DOHH2 (cell line): ENCODE measurements at regions not wholly inside any gene's neighbourhood (a gene's known extent, or its start where the extent isn't known, plus 50 kb on each side); places are given as distances from the start of the nearest gene placed in this dataset.

Experiments used
- H3F3A ChIP-seq: fragments of 200-600 bp; sonication (generic), shearing (Covaris generic); 2 replicates; pipeline ENCODE4 v1.6.0; 2016; ENCODE audit warnings: antibody characterized with exemption, mild to moderate bottlenecking; ENCODE audit not compliant: control insufficient read depth, insufficient read depth
- H3K27ac ChIP-seq: fragments of 200-600 bp; sonication (generic); 2 replicates; pipeline ENCODE4 v1.5.1; 2014; ENCODE audit warnings: low read depth, mild to moderate bottlenecking, low read length, moderate library complexity
- H3K27me3 ChIP-seq: fragments of 200-600 bp; sonication (generic); 2 replicates; pipeline ENCODE4 v1.6.1; 2014; ENCODE audit warnings: mild to moderate bottlenecking, low read length, mixed read lengths; ENCODE audit not compliant: control insufficient read depth
- H3K36me3 ChIP-seq: fragments of 200-600 bp; sonication (generic); 2 replicates; pipeline ENCODE4 v1.6.1; 2014; ENCODE audit warnings: mild to moderate bottlenecking, low read length, moderate library complexity, mixed read lengths; ENCODE audit not compliant: control insufficient read depth
- H3K4me1 ChIP-seq: fragments of 200-600 bp; sonication (generic); 2 replicates; pipeline ENCODE4 v1.6.1; 2014; ENCODE audit warnings: mild to moderate bottlenecking, low read length, mixed read lengths; ENCODE audit not compliant: control insufficient read depth
- H3K4me2 ChIP-seq: fragments of 200-600 bp; sonication (generic); 2 replicates; pipeline ENCODE4 v1.6.0; 2014; ENCODE audit warnings: mild to moderate bottlenecking, low read length, moderate library complexity
- H3K4me3 ChIP-seq: fragments of 200-600 bp; sonication (generic); 2 replicates; pipeline ENCODE4 v1.5.1; 2014; ENCODE audit warnings: mild to moderate bottlenecking, low read length, mixed read lengths
- H3K79me2 ChIP-seq: fragments of 200-600 bp; sonication (generic); 2 replicates; pipeline ENCODE4 v1.6.1; 2014; ENCODE audit warnings: mild to moderate bottlenecking, low read length, mixed read lengths; ENCODE audit not compliant: control insufficient read depth
- H3K9me2 ChIP-seq: fragments of 200-600 bp; sonication (generic); replicated peaks from 2 replicates; pipeline ENCODE4 v1.6.1; 2014; ENCODE audit warnings: mild to moderate bottlenecking, low read length, mixed read lengths; ENCODE audit not compliant: control insufficient read depth
- H3K9me3 ChIP-seq: fragments of 200-600 bp; sonication (generic); 2 replicates; pipeline ENCODE4 v1.6.1; 2014; ENCODE audit warnings: antibody characterized with exemption, low read length, mixed read lengths; ENCODE audit not compliant: control insufficient read depth, insufficient read depth
- H4K20me1 ChIP-seq: fragments of 200-600 bp; sonication (generic); 2 replicates; pipeline ENCODE4 v1.6.0; 2014; ENCODE audit warnings: low read depth, mild to moderate bottlenecking, antibody characterized with exemption, low read length, moderate library complexity; ENCODE audit not compliant: control insufficient read depth, insufficient read depth
- CTCF ChIP-seq: fragments of 200-600 bp; sonication (generic); IDR thresholded peaks from one replicate; pipeline ENCODE4 v1.5.1; 2014; ENCODE audit warnings: antibody characterized with exemption, mild to moderate bottlenecking, low read depth, low read length; ENCODE audit not compliant: poor library complexity, severe bottlenecking
- EZH2phosphoT487 ChIP-seq: fragments of 200-600 bp; sonication (generic); IDR thresholded peaks from 2 replicates; pipeline ENCODE4 v1.6.1; 2017; ENCODE audit warnings: borderline replicate concordance, mild to moderate bottlenecking, antibody characterized with exemption, low read length, moderate library complexity, mixed read lengths

- TF ChIP-seq EZH2phosphoT487 (no peak), CTCF (no peak)
- H3K27me3 ChIP-seq: no peaks in the 10 kb centered on the region
- H3K79me2 ChIP-seq: no peaks in the 10 kb centered on the region
- no peaks in the 10 kb centered on the region for H3F3A ChIP-seq
- no peak overlapping the region for H3K27ac ChIP-seq
- H3K4me2 ChIP-seq: no peak overlapping the region
- no peaks in the 10 kb centered on the region for H3K9me3 ChIP-seq
- H3K9me2 ChIP-seq: no peaks in the 10 kb centered on the region
- no peaks in the 10 kb centered on the region for H4K20me1 ChIP-seq
- no peak overlapping the region for H3K4me3 ChIP-seq
- H3K36me3 ChIP-seq: no peaks in the 10 kb centered on the region
- no peaks in the 10 kb centered on the region for H3K4me1 ChIP-seq
Measured at GRCh38 chr18:1481577-1481976, 576.9 kb downstream of the ADCYAP1 start.

GRCh38 chr18:1483385-1483784 lies 578.7 kb downstream of the ADCYAP1 start:
- H3K27ac ChIP-seq: no peak overlapping the region
- no peak overlapping the region for H3K4me3 ChIP-seq
- H3K9me3 ChIP-seq: no peaks in the 10 kb centered on the region
- H3K9me2 ChIP-seq: no peaks in the 10 kb centered on the region
- H4K20me1 ChIP-seq: no peaks in the 10 kb centered on the region
- no peaks in the 10 kb centered on the region for H3K36me3 ChIP-seq
- TF ChIP-seq CTCF: no peak
- TF ChIP-seq EZH2phosphoT487: no peak
- no peaks in the 10 kb centered on the region for H3K79me2 ChIP-seq
- H3K4me1 ChIP-seq: no peaks in the 10 kb centered on the region
- no peaks in the 10 kb centered on the region for H3F3A ChIP-seq
- no peak overlapping the region for H3K4me2 ChIP-seq
- H3K27me3 ChIP-seq: no peaks in the 10 kb centered on the region

GRCh38 chr18:1487457-1487856 lies 582.8 kb downstream of the ADCYAP1 start:
- H3K4me1 ChIP-seq: no peaks in the 10 kb centered on the region
- no peak overlapping the region for H3K4me2 ChIP-seq
- no peaks in the 10 kb centered on the region for H4K20me1 ChIP-seq
- H3K36me3 ChIP-seq: no peaks in the 10 kb centered on the region
- H3F3A ChIP-seq: no peaks in the 10 kb centered on the region
- H3K27me3 ChIP-seq: no peaks in the 10 kb centered on the region
- no peaks in the 10 kb centered on the region for H3K79me2 ChIP-seq
- no peak overlapping the region for H3K27ac ChIP-seq
- TF ChIP-seq CTCF: no peak
- no peak for TF ChIP-seq EZH2phosphoT487
- no peaks in the 10 kb centered on the region for H3K9me2 ChIP-seq
- no peak overlapping the region for H3K4me3 ChIP-seq
- H3K9me3 ChIP-seq: no peaks in the 10 kb centered on the region

- H3K27ac ChIP-seq: no peak overlapping the region
- H3K36me3 ChIP-seq: no peaks in the 10 kb centered on the region
- no peaks in the 10 kb centered on the region for H3K27me3 ChIP-seq
- no peak overlapping the region for H3K4me2 ChIP-seq
- H3K4me1 ChIP-seq: no peaks in the 10 kb centered on the region
- H3K9me2 ChIP-seq: no peaks in the 10 kb centered on the region
- no peak overlapping the region for H3K4me3 ChIP-seq
- no peaks in the 10 kb centered on the region for H3K79me2 ChIP-seq
- no peaks in the 10 kb centered on the region for H3K9me3 ChIP-seq
- no peaks in the 10 kb centered on the region for H3F3A ChIP-seq
- TF ChIP-seq EZH2phosphoT487 (no peak), CTCF (no peak)
- no peaks in the 10 kb centered on the region for H4K20me1 ChIP-seq
Measured at GRCh38 chr18:1488394-1488793, 583.7 kb downstream of the ADCYAP1 start.
